Osteocyte (in vitro differentiated cells): ENCODE measurements at regions not wholly inside any gene's neighbourhood (a gene's known extent, or its start where the extent isn't known, plus 50 kb on each side); places are given as distances from the start of the nearest gene placed in this dataset.

Experiments used
- DNase-seq: peaks from one replicate; pipeline ENCODE4 v3.0.0; 2021; ENCODE audit warnings: mixed read lengths; ENCODE audit not compliant: unreplicated experiment; ENCODE audit errors: extremely low spot score
- H3K27ac Mint-ChIP-seq: one replicate; pipeline ENCODE4 v1.8.0; 2021; ENCODE audit warnings: mild to moderate bottlenecking, mixed read lengths; ENCODE audit not compliant: unreplicated experiment
- H3K27me3 Mint-ChIP-seq: one replicate; pipeline ENCODE4 v1.8.0; 2021; ENCODE audit warnings: mixed read lengths; ENCODE audit not compliant: unreplicated experiment
- H3K36me3 Mint-ChIP-seq: one replicate; pipeline ENCODE4 v1.8.0; 2021; ENCODE audit warnings: mixed read lengths; ENCODE audit not compliant: unreplicated experiment
- H3K4me1 Mint-ChIP-seq: one replicate; pipeline ENCODE4 v1.8.0; 2021; ENCODE audit warnings: mixed read lengths; ENCODE audit not compliant: unreplicated experiment
- H3K4me3 Mint-ChIP-seq: one replicate; pipeline ENCODE4 v1.8.0; 2021; ENCODE audit warnings: mild to moderate bottlenecking, moderate library complexity, mixed read lengths; ENCODE audit not compliant: unreplicated experiment
- H3K9me3 Mint-ChIP-seq: one replicate; pipeline ENCODE4 v1.8.0; 2021; ENCODE audit warnings: mixed read lengths; ENCODE audit not compliant: unreplicated experiment
- TF ChIP-seq, protein P1 (sequence below): fragments of 200-600 bp; sonication (generic); IDR thresholded peaks from 2 replicates; pipeline ENCODE4 v1.5.0; 2021; ENCODE audit warnings: antibody characterized with exemption, mild to moderate bottlenecking, moderate library complexity

DNA sequence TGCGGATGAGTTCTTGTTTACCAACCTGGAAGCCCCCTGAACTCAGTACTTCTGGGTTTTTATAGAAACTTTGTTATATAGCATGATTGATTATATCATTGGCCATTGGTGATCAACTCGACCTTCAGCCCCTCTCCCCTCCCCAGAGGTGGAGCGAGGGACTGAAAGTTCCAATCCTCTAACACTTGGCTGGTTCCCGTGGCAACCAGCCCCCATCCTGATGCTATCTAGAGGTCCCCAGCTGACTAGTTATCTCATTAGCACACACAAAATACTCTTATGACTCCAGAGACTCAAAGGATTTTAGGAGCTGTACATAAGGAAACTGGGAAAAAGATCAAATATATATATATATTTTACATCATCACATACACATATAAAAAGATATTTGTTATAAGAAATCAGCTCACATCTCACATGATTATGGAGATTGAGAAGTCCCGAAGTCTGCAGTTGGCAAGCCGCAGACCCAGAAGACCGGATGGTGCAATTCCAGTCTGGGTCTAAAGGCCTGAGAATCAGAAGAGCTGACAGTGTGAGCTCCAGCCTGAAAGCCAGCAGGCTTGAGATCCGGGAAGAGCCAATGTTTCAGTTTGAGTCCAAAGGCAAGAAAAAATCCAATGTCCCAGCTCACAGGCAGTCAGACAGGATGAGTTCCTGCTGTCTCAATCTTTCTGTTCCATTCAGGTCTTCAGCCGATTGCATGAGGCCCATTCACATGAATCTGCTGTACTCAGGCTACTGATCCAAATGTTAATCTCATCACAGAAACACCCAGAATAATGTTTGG lies 179.3 kb upstream of the DTNBP1 start:
- Mint-ChIP-seq H3K4me3 (no peak overlapping the region), H3K9me3 (no peaks in the 10 kb centered on the region), H3K27ac (no peak overlapping the region), H3K27me3 (peaks cover 14% of the 10 kb centered on the region), H3K36me3 (no peaks in the 10 kb centered on the region), H3K4me1 (peaks cover 19% of the 10 kb centered on the region)
- TF ChIP-seq, protein P1, sequence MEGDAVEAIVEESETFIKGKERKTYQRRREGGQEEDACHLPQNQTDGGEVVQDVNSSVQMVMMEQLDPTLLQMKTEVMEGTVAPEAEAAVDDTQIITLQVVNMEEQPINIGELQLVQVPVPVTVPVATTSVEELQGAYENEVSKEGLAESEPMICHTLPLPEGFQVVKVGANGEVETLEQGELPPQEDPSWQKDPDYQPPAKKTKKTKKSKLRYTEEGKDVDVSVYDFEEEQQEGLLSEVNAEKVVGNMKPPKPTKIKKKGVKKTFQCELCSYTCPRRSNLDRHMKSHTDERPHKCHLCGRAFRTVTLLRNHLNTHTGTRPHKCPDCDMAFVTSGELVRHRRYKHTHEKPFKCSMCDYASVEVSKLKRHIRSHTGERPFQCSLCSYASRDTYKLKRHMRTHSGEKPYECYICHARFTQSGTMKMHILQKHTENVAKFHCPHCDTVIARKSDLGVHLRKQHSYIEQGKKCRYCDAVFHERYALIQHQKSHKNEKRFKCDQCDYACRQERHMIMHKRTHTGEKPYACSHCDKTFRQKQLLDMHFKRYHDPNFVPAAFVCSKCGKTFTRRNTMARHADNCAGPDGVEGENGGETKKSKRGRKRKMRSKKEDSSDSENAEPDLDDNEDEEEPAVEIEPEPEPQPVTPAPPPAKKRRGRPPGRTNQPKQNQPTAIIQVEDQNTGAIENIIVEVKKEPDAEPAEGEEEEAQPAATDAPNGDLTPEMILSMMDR: no peak
- no peak for DNase-seq

DNA sequence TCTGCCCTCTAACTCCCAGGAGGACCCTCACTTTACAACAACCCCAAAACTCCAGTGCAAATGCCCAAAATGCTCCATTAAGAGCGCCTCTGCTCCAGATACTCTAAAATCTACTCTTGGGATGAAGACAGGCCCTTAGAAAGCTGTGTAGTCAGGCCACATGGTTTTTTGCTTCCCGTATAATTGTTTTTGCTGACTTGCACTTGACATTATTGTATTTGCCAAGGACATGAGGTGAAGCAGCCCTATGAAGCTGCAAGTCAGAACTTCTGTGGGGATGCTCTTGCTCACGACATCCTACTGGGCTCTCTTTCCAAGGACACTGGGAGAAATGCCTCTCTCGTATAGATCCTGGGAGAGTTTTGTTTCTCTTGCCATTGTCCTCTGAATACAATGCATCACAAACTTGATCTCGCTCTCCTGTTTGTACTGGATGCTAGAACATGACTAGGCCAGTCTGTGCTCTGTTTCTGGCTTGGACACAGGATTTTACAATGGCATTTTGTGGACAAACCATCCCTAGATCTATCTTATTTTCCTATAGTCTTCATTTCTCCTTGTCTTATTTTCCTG lies 177.2 kb upstream of the DTNBP1 start:
- DNase-seq: no peak
- Mint-ChIP-seq H3K4me3 (no peak overlapping the region), H3K36me3 (no peaks in the 10 kb centered on the region), H3K9me3 (no peaks in the 10 kb centered on the region), H3K27me3 (peaks cover 21% of the 10 kb centered on the region), H3K27ac (no peak overlapping the region), H3K4me1 (peaks cover 19% of the 10 kb centered on the region)
- TF ChIP-seq, protein P1: no peak

DNA sequence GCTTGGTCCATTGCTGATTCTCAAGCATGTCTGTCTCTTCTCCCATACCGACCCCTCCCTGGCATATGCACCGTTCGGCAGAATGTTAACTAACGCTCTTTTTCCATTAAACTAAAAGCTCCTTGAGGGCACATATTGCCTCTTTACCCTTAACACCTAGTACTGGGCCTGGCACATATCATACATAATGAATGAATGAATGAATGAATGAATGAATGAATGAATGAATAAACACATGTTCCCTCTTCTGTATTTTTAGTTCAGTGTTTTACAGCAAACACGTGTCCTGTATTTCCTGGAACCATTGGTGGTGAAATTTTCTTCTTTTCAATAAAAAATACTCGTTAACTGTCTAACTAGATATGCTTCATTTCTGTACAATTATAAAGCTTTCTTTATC lies 174.4 kb upstream of the DTNBP1 start:
- H3K27ac Mint-ChIP-seq: no peak overlapping the region
- H3K27me3 Mint-ChIP-seq: peaks cover 21% of the 10 kb centered on the region
- H3K4me1 Mint-ChIP-seq: peaks cover under 1% of the 10 kb centered on the region
- no peaks in the 10 kb centered on the region for H3K9me3 Mint-ChIP-seq
- no peaks in the 10 kb centered on the region for H3K36me3 Mint-ChIP-seq
- TF ChIP-seq, protein P1: no peak
- H3K4me3 Mint-ChIP-seq: no peak overlapping the region
- no peak for DNase-seq

DNA sequence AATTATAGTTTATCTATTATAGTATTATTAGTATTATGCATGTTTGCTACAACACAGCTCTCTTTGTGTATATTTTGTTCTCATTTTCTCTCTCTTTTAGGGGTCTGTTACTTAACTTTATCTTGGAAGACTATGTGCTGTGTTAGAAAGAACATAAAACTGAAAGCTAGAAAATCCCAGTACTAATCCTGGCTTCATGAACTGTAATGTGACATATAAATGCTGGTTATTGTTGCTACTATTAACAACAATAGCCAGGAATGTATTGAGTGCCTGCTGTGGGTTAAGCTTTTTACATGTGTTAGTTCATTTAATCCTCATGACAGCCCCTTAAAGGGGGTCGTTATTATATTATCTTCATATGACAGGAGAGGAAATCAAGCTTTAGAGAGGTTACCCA lies 170.0 kb upstream of the DTNBP1 start:
- no peak for DNase-seq
- H3K9me3 Mint-ChIP-seq: no peaks in the 10 kb centered on the region
- H3K4me3 Mint-ChIP-seq: no peak overlapping the region
- H3K4me1 Mint-ChIP-seq: peaks cover 5% of the 10 kb centered on the region
- no peak overlapping the region for H3K27ac Mint-ChIP-seq
- H3K27me3 Mint-ChIP-seq: peaks cover 13% of the 10 kb centered on the region
- TF ChIP-seq, protein P1: no peak
- H3K36me3 Mint-ChIP-seq: no peaks in the 10 kb centered on the region

DNA sequence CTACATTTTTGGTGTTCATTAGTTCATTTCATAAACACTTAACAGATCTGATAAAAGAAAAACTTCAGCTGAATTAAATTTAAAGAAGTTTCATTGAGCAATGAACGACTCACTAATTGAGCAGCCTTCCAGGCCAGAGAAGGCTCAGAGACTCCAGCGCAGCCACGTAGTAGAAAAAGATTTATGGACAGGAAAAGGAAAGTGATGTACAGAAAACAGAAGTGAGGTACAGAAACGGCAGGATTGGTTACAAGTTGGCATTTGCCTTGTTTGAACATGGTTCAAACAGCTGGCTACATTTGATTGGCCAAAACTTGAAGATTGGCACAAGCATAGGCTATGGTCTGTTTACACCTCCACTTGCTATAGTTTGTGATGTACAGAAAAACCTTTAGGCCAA lies 166.3 kb upstream of the DTNBP1 start:
- H3K27ac Mint-ChIP-seq: no peak overlapping the region
- H3K9me3 Mint-ChIP-seq: no peaks in the 10 kb centered on the region
- no peak overlapping the region for H3K4me3 Mint-ChIP-seq

More for the DNA sequence above, 166.3 kb upstream of the DTNBP1 start:
- TF ChIP-seq, protein P1: no peak
- no peaks in the 10 kb centered on the region for H3K36me3 Mint-ChIP-seq
- H3K4me1 Mint-ChIP-seq: peaks cover 5% of the 10 kb centered on the region
- DNase-seq: no peak
- peaks cover 14% of the 10 kb centered on the region for H3K27me3 Mint-ChIP-seq
